Fibroblast of lung (primary cell): ENCODE measurements at regions not wholly inside any gene's neighbourhood (a gene's known extent, or its start where the extent isn't known, plus 50 kb on each side); places are given as distances from the start of the nearest gene placed in this dataset.

ENCODE experiments used
- EZH2 ChIP-seq: IDR thresholded peaks from 2 replicates; pipeline ENCODE4 v1.5.1; 2012; ENCODE audit warnings: low read length, control low read depth, mild to moderate bottlenecking; ENCODE audit errors: missing control alignments
- TF ChIP-seq, protein P1 (sequence below), 2 donors: IDR thresholded peaks in 1 of 2; conservative IDR thresholded peaks in 1 of 2; 1 replicate in 1 of 2; 2 replicates in 1 of 2; pipeline ENCODE4 v1.5.1; 2011 to 2012; ENCODE audit warnings: low read length in 2 of 2, control low read depth in 1 of 2, inconsistent platforms in 1 of 2, low read depth in 1 of 2, mild to moderate bottlenecking in 1 of 2

GRCh38 chr6:102415891-102416290, 1022.4 kb downstream of the GRIK2 start:
- no peak for TF ChIP-seq EZH2
- TF ChIP-seq, protein P1, sequence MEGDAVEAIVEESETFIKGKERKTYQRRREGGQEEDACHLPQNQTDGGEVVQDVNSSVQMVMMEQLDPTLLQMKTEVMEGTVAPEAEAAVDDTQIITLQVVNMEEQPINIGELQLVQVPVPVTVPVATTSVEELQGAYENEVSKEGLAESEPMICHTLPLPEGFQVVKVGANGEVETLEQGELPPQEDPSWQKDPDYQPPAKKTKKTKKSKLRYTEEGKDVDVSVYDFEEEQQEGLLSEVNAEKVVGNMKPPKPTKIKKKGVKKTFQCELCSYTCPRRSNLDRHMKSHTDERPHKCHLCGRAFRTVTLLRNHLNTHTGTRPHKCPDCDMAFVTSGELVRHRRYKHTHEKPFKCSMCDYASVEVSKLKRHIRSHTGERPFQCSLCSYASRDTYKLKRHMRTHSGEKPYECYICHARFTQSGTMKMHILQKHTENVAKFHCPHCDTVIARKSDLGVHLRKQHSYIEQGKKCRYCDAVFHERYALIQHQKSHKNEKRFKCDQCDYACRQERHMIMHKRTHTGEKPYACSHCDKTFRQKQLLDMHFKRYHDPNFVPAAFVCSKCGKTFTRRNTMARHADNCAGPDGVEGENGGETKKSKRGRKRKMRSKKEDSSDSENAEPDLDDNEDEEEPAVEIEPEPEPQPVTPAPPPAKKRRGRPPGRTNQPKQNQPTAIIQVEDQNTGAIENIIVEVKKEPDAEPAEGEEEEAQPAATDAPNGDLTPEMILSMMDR (conservative IDR thresholded peaks at IDR 0.05 in 1 of 2, IDR thresholded peaks at IDR 0.05 in 1 of 2; ENCODE audit: low read depth in 1 of 2, low read length in 2 of 2), result no peak
